A549 (cell line): ENCODE measurements at regions not wholly inside any gene's neighbourhood (a gene's known extent, or its start where the extent isn't known, plus 50 kb on each side); places are given as distances from the start of the nearest gene placed in this dataset.

Experiments used
- CHD4 ChIP-seq: fragments of 200-600 bp; sonication (generic); IDR thresholded peaks from 2 replicates; pipeline ENCODE4 v1.6.1; 2016; ENCODE audit warnings: antibody characterized with exemption, mild to moderate bottlenecking, borderline replicate concordance
- CTCF ChIP-seq: fragments of >200 bp; sonication (Bioruptor Twin); formaldehyde crosslinking; IDR thresholded peaks from 3 replicates; pipeline ENCODE4 v1.5.1; 2016
- MAX ChIP-seq: IDR thresholded peaks from 2 replicates; pipeline ENCODE4 v1.6.1; 2012

- no peak for TF ChIP-seq MAX
- TF ChIP-seq CTCF: no peak
- TF ChIP-seq CHD4: no peak
These were observed 308.3 kb downstream of the TSN start for GRCh38 chr2:122063716-122064115.
